PFSK-1 (cell line): ENCODE measurements at regions not wholly inside any gene's neighbourhood (a gene's known extent, or its start where the extent isn't known, plus 50 kb on each side); places are given as distances from the start of the nearest gene placed in this dataset.

ENCODE experiments used
- FOXP2 ChIP-seq: optimal IDR thresholded peaks from 2 replicates; pipeline ENCODE3; 2011; ENCODE audit warnings: borderline replicate concordance, control low read depth, inconsistent platforms; ENCODE audit not compliant: insufficient read depth; ENCODE audit errors: extremely low read length, extremely low read depth
- POLR2AphosphoS5 ChIP-seq: IDR thresholded peaks from 2 replicates; pipeline ENCODE4 v1.6.1; 2012; ENCODE audit warnings: low read depth, mild to moderate bottlenecking, control low read depth, low read length, moderate library complexity
- REST ChIP-seq, 2 experiments: IDR thresholded peaks; 2 replicates each; pipeline versions ENCODE4 v1.6.1 to v1.8.0; 2011 to 2012; ENCODE audit warnings: low read depth in 2 of 2, low read length in 2 of 2, control low read depth in 1 of 2, inconsistent platforms in 1 of 2, mild to moderate bottlenecking in 1 of 2, moderate library complexity in 1 of 2; ENCODE audit not compliant: insufficient read depth in 1 of 2
- SIN3A ChIP-seq: IDR thresholded peaks from 2 replicates; pipeline ENCODE4 v1.6.1; 2012; ENCODE audit warnings: mild to moderate bottlenecking, low read length, moderate library complexity, borderline replicate concordance; ENCODE audit not compliant: insufficient read depth
- TAF1 ChIP-seq: IDR thresholded peaks from 2 replicates; pipeline ENCODE4 v1.6.1; 2012; ENCODE audit warnings: low read length, control low read depth, borderline replicate concordance; ENCODE audit not compliant: insufficient read depth

- TF ChIP-seq REST (IDR thresholded peaks at IDR 0.05; ENCODE audit: insufficient read depth in 1 of 2, low read depth in 2 of 2, low read length in 2 of 2), result no peak
- no peak for TF ChIP-seq SIN3A
- TF ChIP-seq FOXP2, result no peak
- no peak for TF ChIP-seq TAF1
- TF ChIP-seq POLR2AphosphoS5, result no peak
These were observed 1941.1 kb upstream of the CDH6 start for GRCh38 chr5:29252390-29252789.

- no peak for TF ChIP-seq REST (IDR thresholded peaks at IDR 0.05; ENCODE audit: insufficient read depth in 1 of 2, low read depth in 2 of 2, low read length in 2 of 2)
- TF ChIP-seq POLR2AphosphoS5, result no peak
- TF ChIP-seq FOXP2, result no peak
- TF ChIP-seq TAF1, result no peak
- TF ChIP-seq SIN3A, result no peak
These were observed 1946.0 kb upstream of the CDH6 start for GRCh38 chr5:29247346-29248028.

- TF ChIP-seq FOXP2 (no peak), REST (IDR thresholded peaks at IDR 0.05; ENCODE audit: insufficient read depth in 1 of 2, low read depth in 2 of 2, low read length in 2 of 2) (no peak), TAF1 (no peak), SIN3A (no peak), POLR2AphosphoS5 (no peak)
These were observed 1953.1 kb upstream of the CDH6 start for GRCh38 chr5:29240379-29240778.

- TF ChIP-seq REST (IDR thresholded peaks at IDR 0.05; ENCODE audit: insufficient read depth in 1 of 2, low read depth in 2 of 2, low read length in 2 of 2) (no peak), SIN3A (no peak), POLR2AphosphoS5 (no peak), TAF1 (no peak), FOXP2 (no peak)
These were observed 1953.9 kb upstream of the CDH6 start for GRCh38 chr5:29239606-29240005.

GRCh38 chr5:29238115-29238514 is 1955.4 kb upstream of the CDH6 start:
- TF ChIP-seq TAF1 (no peak), REST (IDR thresholded peaks at IDR 0.05; ENCODE audit: insufficient read depth in 1 of 2, low read depth in 2 of 2, low read length in 2 of 2) (no peak), FOXP2 (no peak), SIN3A (no peak), POLR2AphosphoS5 (no peak)
